ENCODE measurements at regions not wholly inside any gene's neighbourhood (a gene's known extent, or its start where the extent isn't known, plus 50 kb on each side); places are given as distances from the start of the nearest gene placed in this dataset.
"Not testable (repeated sequence)": the region's sequence is repeated elsewhere in the genome, so short reads cannot be mapped to it uniquely, and the experiment has no call there.

DNA sequence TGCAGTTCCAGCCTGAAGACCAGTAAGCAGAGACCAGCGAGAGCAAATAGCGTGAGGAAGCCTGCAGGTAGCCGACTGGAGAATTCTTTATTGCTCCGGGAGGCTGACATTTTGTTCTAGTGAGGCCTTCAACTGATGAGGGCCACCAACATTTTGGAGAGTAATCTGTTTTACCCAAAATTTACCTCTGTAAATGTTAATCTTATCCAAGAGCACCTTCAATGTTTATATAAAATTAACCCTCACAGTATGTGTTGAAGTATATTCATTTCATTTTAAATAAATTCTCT, 546.4 kb upstream of the SLITRK5 start:
- DNase-seq = no peak

GRCh38 chr13:87128036-87128435, 543.1 kb upstream of the SLITRK5 start:
- DNase-seq = no peak

DNA sequence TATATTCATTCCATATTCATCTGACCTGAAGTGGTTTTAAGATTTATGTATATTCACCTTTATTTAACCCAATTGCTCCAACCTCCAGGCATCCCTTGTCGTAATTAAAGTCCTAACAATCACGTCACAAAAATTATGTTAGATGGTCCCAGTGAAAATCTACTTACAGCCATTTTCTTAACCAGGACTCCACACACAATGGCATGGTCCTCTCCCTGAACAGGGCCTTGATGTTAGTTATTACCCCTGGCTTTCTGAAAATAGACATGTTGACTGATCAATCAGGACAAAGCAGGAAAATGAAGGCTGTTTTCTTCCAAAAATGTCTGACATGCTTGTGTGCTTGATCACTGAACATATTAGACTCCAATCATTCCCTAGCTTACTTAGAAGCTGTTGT, 542.7 kb upstream of the SLITRK5 start:
- DNase-seq = no peak

DNA sequence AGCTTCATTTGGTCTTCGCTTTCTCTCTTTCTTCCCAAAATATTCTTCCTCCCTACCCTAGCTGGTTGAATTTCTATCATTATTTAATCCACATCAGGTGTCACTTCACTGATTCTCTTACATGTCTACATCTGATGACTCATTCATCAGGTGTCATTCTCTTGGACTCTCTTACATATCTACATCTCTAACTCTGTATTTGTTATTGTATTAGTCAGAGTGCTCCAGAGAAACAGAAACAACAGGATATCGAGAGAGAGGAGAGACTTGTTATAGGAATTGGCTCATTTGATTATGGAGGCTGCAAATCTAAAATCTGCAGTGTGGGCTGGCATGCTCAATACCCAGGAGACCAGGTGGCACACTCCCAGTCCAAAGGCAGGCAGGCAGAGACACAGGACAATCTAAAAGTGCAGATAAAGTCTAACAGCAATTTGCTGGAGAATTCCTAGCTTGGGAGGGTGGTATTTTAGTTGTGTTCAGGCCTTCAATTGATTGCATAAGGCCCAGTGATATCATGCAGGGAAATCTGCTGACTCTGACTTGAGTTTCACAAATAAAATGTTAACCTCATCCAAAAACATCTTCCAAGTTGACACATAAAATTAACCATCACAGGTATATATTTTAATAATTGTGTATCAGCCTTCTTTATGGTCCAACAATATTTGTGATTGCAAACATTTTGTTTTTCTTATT, 541.4 kb upstream of the SLITRK5 start:
- DNase-seq = no peak

- DNase-seq = no peak
Observed at GRCh38 chr13:87130423-87130822, 540.7 kb upstream of the SLITRK5 start.

DNA sequence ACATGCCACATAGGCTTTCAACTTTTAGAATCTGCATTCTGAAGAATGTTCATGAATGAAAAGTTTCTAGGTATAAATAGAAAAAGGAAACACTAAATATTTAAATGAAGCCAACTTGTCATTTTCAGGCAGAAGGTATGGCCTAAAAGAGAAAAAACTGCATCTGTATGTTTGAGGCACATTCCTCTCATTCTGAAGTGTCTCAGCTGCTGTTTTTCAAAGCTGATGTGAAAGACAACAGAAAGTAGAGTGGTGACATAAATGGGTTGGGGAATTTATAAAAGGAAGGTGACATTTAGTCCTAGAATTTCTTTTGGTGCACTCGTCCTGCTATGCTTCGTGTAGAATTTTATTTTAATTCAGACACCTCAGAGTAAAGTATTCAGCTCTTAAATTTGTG, 539.6 kb upstream of the SLITRK5 start:
- no peak for DNase-seq

DNA sequence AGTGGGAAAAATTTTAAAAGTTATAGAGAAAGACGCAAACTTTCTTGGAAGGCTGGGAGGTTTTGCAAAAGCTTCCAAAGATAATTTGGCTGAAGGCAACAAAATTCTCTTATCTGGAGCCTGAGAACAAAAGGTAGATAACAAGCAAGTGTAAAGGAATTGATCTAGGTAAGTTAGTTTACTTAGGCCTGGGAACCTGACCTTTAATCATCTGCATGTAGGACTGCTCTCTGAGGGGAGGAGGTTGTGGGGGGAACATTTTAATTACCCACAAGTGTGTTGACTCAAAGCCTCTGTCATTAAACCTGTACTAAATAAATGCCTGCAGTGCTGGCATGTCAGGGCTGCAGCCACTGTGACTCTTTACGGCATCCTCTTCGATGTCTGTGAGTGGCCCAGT, 532.3 kb upstream of the SLITRK5 start:
- DNase-seq = no peak

- no peak for DNase-seq
Observed at GRCh38 chr13:87147076-87147475, 524.1 kb upstream of the SLITRK5 start.

- no peak for DNase-seq
Observed at GRCh38 chr13:87153371-87153770, 517.8 kb upstream of the SLITRK5 start.

DNA sequence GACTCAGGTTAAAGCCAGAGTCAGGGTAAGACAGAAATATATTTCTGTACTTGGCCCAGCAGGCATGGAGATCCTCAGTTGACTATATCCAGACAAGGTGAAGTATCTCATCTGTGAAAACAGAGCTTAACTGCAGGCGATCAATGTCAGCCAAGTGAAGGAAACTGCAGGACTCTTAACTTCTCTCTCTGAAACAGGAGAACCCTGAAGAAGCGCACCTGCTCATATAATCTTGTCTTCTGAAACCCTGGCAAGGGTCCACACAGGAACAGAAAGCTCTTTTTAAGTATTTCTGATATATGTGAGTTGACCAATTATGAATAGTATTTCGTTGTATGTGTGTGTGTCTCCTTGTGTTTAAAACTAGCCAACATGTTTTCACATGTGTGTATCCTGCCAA, 504.8 kb upstream of the SLITRK5 start:
- no peak for DNase-seq

DNA sequence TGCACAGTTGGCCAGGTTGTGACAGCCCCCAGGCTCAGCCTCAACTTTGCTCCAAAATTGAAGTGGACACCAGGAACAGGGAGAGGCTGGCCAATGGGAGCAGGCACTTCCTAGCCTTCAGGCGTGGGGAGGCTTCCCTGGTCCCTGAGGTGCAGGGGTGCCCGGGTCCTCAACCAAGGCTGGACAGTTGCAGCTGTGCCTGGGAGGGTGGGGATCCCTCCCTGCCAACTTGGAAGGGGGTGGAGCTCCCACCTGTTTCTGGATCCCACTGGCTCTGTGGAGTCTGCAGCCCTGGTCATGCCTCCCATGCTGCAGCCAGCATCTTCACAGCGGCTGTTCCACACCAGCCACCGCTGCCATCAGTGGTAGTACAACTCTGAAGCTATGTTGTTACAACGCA, 502.8 kb upstream of the SLITRK5 start:
- no peak for DNase-seq

- DNase-seq = no peak
Observed at GRCh38 chr13:87169337-87169736, 501.8 kb upstream of the SLITRK5 start.

DNA sequence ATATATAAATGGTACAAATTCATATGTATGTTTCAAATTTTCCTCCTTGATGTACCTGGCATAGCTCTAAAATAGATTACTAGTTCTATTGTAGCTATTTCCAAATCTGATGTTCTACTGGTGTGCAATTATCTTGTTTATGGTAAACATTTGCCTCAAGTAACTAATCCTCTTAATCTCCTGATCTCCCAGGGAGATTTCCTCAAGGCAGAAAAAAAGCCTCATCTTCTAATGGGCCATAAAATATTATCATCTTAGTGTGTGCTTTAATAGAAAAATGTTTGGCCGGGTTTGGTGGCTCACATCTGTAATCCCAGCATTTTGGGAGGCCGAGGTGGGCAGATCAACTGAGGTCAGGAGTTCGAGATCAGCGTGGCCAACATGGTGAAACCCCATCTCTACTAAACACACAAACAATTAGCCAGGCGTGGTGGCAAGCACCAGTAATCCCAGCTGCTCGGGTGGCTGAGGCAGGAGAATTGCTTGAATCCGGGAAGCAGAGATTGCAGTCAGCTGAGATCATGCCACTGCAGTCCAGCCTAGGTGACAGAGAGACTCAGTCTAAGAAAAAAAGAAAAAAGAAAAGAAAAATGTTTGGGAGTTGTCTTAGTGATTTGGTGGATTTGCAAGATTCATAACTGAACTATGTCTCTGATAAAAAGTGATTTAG, 498.9 kb upstream of the SLITRK5 start:
- no peak for DNase-seq

DNA sequence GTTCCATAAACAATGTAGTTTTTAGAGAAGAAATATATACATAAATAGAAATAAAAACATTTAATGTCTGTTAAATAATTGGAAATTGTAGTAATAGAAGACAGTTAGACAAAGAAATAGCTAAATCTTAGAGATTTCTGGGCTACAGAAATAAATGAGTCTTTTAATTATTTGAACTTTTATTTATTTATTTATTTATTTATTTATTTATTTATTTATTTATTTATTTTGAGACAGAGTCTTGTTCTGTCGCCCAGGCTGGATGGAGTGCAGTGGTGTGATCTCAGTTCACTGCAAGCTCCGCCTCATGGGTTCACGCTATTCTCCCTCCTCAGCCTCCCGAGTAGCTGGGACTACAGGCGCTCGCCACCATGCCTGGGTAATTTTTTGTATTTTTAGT, 486.0 kb upstream of the SLITRK5 start:
- DNase-seq = not testable (repeated sequence)

GRCh38 chr13:87186647-87187046, 484.5 kb upstream of the SLITRK5 start:
- not testable (repeated sequence) for DNase-seq

- not testable (repeated sequence) for DNase-seq
Observed at GRCh38 chr13:87191485-87191884, 479.7 kb upstream of the SLITRK5 start.

DNA sequence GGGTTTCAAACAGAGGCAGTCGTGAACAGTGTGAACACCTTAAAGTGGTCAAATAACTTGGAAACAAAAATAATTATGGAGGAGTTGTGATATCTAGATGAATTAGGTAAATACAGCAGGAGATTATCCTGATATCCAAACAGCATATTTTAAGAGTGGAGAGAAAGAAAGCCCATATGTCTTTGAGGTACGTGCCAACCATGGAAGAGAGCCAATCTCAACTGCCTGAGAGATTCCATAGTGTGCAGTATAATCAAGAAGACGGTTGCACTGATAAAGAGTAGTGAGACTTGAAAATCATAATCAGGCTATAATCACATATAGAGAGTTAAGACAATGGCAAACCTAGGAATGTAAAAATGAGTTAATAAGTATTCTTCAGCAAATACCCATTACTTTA, 472.8 kb upstream of the SLITRK5 start:
- DNase-seq = no peak

- no peak for DNase-seq
Observed at GRCh38 chr13:87206708-87207107, 464.5 kb upstream of the SLITRK5 start.

DNA sequence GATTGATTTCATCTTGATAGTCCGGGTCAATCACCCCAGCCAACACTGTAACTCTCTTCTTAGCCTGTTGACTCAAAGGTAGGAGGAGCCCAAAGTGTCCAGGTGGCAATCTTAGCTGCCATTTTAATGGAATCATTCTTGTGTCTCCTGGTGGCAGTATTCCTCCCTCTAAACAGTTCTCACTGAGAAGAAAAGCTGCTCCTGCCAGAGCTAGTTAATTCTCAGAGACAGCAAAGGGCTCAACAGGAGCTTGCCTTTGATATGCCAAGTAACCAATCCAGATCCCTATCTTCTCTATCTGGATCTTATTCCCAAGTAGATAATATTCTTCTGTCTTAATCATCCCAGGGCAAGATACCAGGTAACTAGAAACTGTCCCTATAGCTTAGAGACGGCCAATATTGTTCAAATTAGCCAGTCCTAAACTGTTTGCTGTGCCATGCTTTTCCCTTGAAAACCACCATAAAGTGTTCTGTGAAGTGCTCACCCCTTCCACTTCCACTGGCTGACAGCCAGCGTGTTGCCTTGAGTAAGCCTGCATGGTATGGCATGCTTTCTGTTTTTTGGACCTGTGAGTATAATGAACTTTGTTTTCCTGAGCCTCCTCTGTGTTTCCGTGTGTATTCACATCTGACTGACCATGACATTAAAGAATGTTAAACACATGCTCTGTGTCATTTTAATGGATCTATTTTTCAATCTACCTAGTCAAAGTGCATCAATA, 463.7 kb upstream of the SLITRK5 start:
- no peak for DNase-seq

DNA sequence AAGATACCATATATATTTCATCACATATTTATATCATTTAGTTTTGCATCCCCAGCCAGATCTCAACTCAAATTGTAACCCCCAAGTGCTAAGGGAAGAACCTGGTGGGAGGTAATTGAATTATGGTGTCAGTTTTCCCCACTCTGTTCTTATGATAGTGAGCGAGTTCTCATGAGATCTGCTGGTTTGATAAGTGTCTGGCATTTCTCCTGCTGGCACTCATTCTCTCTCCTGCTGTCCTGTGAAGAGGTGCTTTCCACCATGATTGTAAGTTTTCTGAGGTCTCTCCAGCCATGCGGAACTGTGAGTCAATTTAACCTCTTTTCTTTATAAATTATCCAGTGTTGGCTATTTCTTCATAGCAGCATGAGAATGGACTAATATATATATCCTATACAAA, 462.5 kb upstream of the SLITRK5 start:
- no peak for DNase-seq

DNA sequence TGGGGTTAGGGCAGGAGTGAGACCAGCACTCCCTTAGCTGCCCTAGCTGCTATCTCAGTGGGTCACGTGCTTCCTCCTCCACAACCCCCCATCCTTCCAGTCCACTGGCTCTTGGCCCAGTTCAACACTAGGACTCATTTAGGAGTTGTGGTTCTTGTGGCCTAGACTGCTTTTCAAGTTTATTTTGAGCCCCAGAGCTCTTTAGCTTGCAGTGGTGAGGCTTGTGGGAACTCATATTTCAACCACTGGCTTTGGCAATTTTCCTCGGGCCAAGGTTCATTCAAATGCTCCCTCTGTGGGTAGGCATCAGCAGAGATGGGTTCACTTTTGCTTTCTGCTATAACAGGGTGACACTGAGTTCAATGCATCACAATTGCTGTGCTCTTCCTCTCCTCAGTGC, 436.2 kb upstream of the SLITRK5 start:
- no peak for DNase-seq

GRCh38 chr13:87235621-87236020, 435.6 kb upstream of the SLITRK5 start:
- no peak for DNase-seq

DNA sequence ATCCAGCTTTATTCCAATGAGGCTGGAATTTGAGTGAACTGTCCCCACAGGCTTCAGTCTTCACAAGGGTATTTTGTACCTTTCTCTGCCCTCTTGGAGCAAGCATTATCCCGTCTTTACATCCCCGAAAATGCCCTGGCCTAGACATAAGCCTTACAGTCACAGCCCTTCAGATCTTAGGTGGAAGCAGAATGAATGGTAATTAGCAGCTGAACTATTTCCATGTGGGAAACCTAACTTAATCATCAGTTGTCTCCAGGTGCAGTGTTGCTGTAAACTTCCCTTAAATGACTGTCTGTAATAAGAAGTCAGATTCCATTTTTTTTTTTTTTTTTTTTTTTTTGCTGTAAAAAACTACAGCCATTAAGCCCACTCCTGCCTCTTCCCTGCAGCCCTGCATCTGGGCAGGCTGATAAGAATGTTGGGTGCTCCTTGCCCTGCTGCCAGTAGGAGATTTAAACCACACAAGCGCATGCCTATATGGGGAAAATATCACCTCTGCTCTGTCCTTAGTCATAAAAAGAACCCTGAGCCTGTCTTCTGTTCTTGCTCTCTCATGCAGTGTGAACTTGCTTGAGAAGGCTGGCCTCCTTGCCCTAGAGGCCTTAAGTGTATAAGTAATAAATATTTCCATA, 426.8 kb upstream of the SLITRK5 start:
- DNase-seq = no peak

- DNase-seq = not testable (repeated sequence)
Observed at GRCh38 chr13:87249847-87250246, 421.3 kb upstream of the SLITRK5 start.

Measured in CD4-positive, alpha-beta T cell treated with Interleukin-12 subunit alpha and Interleukin-12 subunit beta, for 1 hour (primary cell).